ENCODE measurements at regions not wholly inside any gene's neighbourhood (a gene's known extent, or its start where the extent isn't known, plus 50 kb on each side); places are given as distances from the start of the nearest gene placed in this dataset.

DNA sequence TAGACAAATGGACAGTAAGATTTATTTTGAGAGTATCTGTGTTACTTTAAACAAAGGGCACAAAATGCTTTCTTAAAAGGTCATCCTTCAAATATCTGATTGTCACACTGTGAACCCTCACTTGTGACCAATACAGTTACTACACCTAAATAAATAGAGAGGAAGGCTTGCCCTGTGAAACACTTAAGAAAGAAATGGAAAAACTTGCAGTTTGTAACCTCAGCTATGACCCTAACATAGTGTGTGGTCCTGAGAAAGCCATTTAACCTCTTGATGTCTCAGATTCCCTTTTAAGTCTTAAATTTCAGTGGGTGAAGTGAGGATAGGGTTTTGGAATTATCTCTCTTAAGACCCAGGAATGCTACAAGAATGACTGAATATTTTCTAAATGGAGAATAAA lies 126.7 kb upstream of the SLC27A6 start:
- TF ChIP-seq EZH2phosphoT487 (IDR thresholded peaks at IDR 0.05; ENCODE audit: insufficient read depth, low read depth) (no peak), EZH2 (IDR thresholded peaks at IDR 0.05; ENCODE audit: insufficient read depth, poor library complexity, severe bottlenecking) (no peak)
